Chondrocyte (in vitro differentiated cells): ENCODE measurements at regions not wholly inside any gene's neighbourhood (a gene's known extent, or its start where the extent isn't known, plus 50 kb on each side); places are given as distances from the start of the nearest gene placed in this dataset.

Experiments used
- DNase-seq: peaks from one replicate; pipeline ENCODE4 v3.0.0; 2021; ENCODE audit warnings: mixed read lengths, low spot score
- H3K27ac Mint-ChIP-seq: one replicate; pipeline ENCODE4 v1.8.0; 2021; ENCODE audit warnings: mild to moderate bottlenecking, moderate library complexity, mixed read lengths; ENCODE audit not compliant: unreplicated experiment
- H3K27me3 Mint-ChIP-seq: 2 replicates; pipeline ENCODE4 v1.8.0; 2021; ENCODE audit warnings: low read depth, mixed read lengths
- H3K36me3 Mint-ChIP-seq: 2 replicates; pipeline ENCODE4 v1.8.0; 2021; ENCODE audit warnings: low read depth, mixed read lengths
- H3K4me1 Mint-ChIP-seq: 2 replicates; pipeline ENCODE4 v1.8.0; 2021; ENCODE audit warnings: low read depth, mild to moderate bottlenecking, mixed read lengths
- H3K4me3 Mint-ChIP-seq: one replicate; pipeline ENCODE4 v1.8.0; 2021; ENCODE audit warnings: mild to moderate bottlenecking, moderate library complexity, mixed read lengths; ENCODE audit not compliant: unreplicated experiment
- H3K9me3 Mint-ChIP-seq: 2 replicates; pipeline ENCODE4 v1.8.0; 2021; ENCODE audit warnings: low read depth, mixed read lengths
- CTCF ChIP-seq: fragments of 200-600 bp; sonication (generic); IDR thresholded peaks from 2 replicates; pipeline ENCODE4 v1.5.0; 2021; ENCODE audit warnings: antibody characterized with exemption, mild to moderate bottlenecking, moderate library complexity

DNA sequence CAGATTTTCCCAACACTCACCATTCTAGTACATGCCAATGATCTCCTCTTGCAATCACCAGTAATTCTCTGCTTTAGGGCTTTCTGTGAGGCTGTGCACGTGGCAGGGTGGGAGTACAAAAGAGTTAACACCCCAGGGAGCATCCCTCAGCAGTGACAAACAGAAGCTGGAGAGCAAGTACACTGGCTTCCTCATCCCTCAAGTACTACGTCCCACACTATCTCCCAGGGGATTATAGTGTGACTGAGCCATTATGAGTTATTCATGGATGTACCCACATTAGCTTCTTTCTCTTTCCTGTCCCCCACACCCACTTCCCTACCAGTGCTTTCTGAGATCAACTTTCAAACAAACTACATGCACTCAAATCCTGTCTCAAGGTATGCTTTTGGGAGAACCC lies 1216.5 kb upstream of the AUTS2 start:
- H3K27me3 Mint-ChIP-seq: no peaks in the 10 kb centered on the region
- peaks cover 2% of the 10 kb centered on the region for H3K36me3 Mint-ChIP-seq
- no peak overlapping the region for H3K27ac Mint-ChIP-seq
- no peak for DNase-seq
- no peak overlapping the region for H3K4me3 Mint-ChIP-seq
- TF ChIP-seq CTCF: no peak
- H3K4me1 Mint-ChIP-seq: peaks cover under 1% of the 10 kb centered on the region
- H3K9me3 Mint-ChIP-seq: peaks cover 23% of the 10 kb centered on the region

- Mint-ChIP-seq H3K27me3 (no peaks in the 10 kb centered on the region), H3K9me3 (peaks cover 23% of the 10 kb centered on the region), H3K36me3 (peaks cover 2% of the 10 kb centered on the region), H3K27ac (no peak overlapping the region), H3K4me3 (no peak overlapping the region), H3K4me1 (no peaks in the 10 kb centered on the region)
- no peak for TF ChIP-seq CTCF
- no peak for DNase-seq
Observed at GRCh38 chr7:68384581-68384980, 1213.7 kb upstream of the AUTS2 start.

- Mint-ChIP-seq H3K9me3 (peaks cover 7% of the 10 kb centered on the region), H3K36me3 (no peaks in the 10 kb centered on the region)
- no peak for DNase-seq
Observed at GRCh38 chr7:68393051-68393450, 1205.2 kb upstream of the AUTS2 start.

DNA sequence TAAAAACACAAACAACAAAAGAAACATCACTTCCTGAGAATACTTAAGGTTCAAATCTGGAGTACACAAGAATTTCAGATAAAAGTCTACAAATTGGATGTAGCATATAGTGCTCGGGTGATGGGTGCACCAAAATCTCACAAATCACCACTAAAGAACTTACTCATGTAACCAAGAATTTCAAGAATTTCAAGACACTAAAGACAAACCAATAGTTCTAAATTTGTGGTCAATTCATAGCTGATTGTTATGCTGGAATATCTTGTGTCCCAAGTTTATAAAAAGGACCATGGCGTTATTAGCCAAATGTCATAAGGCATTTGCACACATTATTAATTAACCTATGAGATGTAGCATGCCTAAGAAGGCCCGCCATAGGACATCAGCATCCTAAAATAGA lies 1204.1 kb upstream of the AUTS2 start:
- H3K9me3 Mint-ChIP-seq: peaks cover 7% of the 10 kb centered on the region
- no peak overlapping the region for H3K27ac Mint-ChIP-seq
- no peak for DNase-seq
- no peak for TF ChIP-seq CTCF
- H3K36me3 Mint-ChIP-seq: no peaks in the 10 kb centered on the region
- H3K4me3 Mint-ChIP-seq: no peak overlapping the region
- H3K4me1 Mint-ChIP-seq: no peaks in the 10 kb centered on the region
- H3K27me3 Mint-ChIP-seq: no peaks in the 10 kb centered on the region

More at GRCh38 chr7:68393051-68393450, 1205.2 kb upstream of the AUTS2 start:
- Mint-ChIP-seq H3K27me3 (no peaks in the 10 kb centered on the region), H3K4me3 (no peak overlapping the region), H3K27ac (no peak overlapping the region), H3K4me1 (no peaks in the 10 kb centered on the region)
- TF ChIP-seq CTCF: no peak

GRCh38 chr7:68399991-68400590 lies 1198.2 kb upstream of the AUTS2 start:
- Mint-ChIP-seq H3K4me3 (no peak overlapping the region), H3K9me3 (peaks cover 2% of the 10 kb centered on the region), H3K27ac (no peak overlapping the region), H3K36me3 (no peaks in the 10 kb centered on the region), H3K4me1 (no peaks in the 10 kb centered on the region), H3K27me3 (peaks cover 2% of the 10 kb centered on the region)
- DNase-seq: no peak
- no peak for TF ChIP-seq CTCF
